Ramos (cell line): ENCODE measurements at regions not wholly inside any gene's neighbourhood (a gene's known extent, or its start where the extent isn't known, plus 50 kb on each side); places are given as distances from the start of the nearest gene placed in this dataset.

Experiments used
- in situ Hi-C: fragments of 300-500 bp; cut with MboI; formaldehyde crosslinking; loops from one replicate; pipeline ENCODE4 v1.14.3; 2022; ENCODE audit warnings: low sequenced_read_pairs; ENCODE audit not compliant: unreplicated experiment

DNA sequence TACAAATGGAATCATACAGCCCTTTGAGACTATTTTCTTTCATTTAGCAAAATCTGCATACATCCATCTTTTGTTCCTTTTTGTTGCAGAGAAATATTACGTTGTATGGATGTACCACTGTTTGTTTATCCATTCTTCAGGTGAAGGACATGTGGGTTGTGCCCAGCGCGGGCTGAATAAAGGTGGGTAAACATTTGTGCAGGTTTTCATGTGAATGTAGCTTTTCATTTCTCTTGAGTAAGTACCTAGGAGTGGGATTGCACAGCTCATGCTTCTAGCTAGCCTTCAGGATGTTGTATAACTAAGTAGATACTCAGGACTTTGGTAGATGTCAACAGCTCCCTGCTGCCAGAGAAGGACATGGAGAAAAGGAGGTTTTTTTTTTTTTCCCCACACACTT is 50.6 kb upstream of the SPRED2 start:
- in situ Hi-C loops = no loop called here
